GM12878 (cell line): ENCODE measurements at regions not wholly inside any gene's neighbourhood (a gene's known extent, or its start where the extent isn't known, plus 50 kb on each side); places are given as distances from the start of the nearest gene placed in this dataset.

Experiments used
- ATAC-seq: fragments of 200-7000 bp; cut with Tn5 transposase; 3 replicates; pipeline ENCODE4 v1.9.1; 2020; ENCODE audit warnings: mild to moderate bottlenecking, moderate library complexity
- BruUV-seq: library from RNA; stranded (reverse); fragments of 400-500 nt; replicated peaks from 2 replicates; lab custom pipeline; 2021; lab: Mats Ljungman, UMichigan
- CTCF ChIA-PET: fragments of 300-600 bp; sonication (Branson Sonifier 250); formaldehyde crosslinking; extraction: SDS; loops from one replicate; lab custom pipeline; 2021; ENCODE audit warnings: inconsistent platforms; lab: Yijun Ruan, JAX
- POLR2A ChIA-PET: fragments of 350-600 bp; formaldehyde crosslinking; extraction: SDS; loops from one replicate; lab custom pipeline; 2021; ENCODE audit warnings: inconsistent platforms; lab: Charles Lee
- RAD21 ChIA-PET: fragments of 300-600 bp; sonication (Branson Sonifier 250); formaldehyde crosslinking; loops from one replicate; lab custom pipeline; 2023; ENCODE audit warnings: antibody characterized with exemption; ENCODE audit not compliant: unreplicated experiment; lab: Charles Lee
- SMC1A ChIA-PET: fragments of 300-600 bp; sonication (Branson Sonifier 250); formaldehyde crosslinking; loops from one replicate; lab custom pipeline; 2023; ENCODE audit not compliant: unreplicated experiment, uncharacterized antibody; lab: Charles Lee
- DNase-seq: peaks from one replicate; pipeline ENCODE4 v3.0.0-alpha.2; 2011; ENCODE audit warnings: low read depth, low spot score
- FAIRE-seq: peaks from 3 replicates; lab custom pipeline; 2011; peaks lifted over from hg19 to GRCh38; lab: Jason Lieb, UNC
- H2AFZ ChIP-seq: 2 replicates; pipeline ENCODE4 v1.6.0; 2011; ENCODE audit warnings: low read depth, low read length, control low read depth; ENCODE audit not compliant: control insufficient read depth
- H3K27ac ChIP-seq: 2 replicates; pipeline ENCODE4 v1.5.1; 2011; ENCODE audit warnings: control low read depth; ENCODE audit not compliant: control insufficient read depth, insufficient read depth
- H3K27me3 ChIP-seq, 2 experiments: replicated peaks in 1 of 2; 2 replicates each; pipeline versions ENCODE4 v1.6.0 to v1.6.1; 2011; ENCODE audit warnings: low read length in 1 of 2; ENCODE audit not compliant: control insufficient read depth in 2 of 2, insufficient read depth in 2 of 2
- H3K36me3 ChIP-seq, 2 experiments: 2 replicates each; pipeline ENCODE4 v1.5.1; 2011; ENCODE audit warnings: low read length in 1 of 2; ENCODE audit not compliant: control insufficient read depth in 2 of 2, insufficient read depth in 2 of 2
- H3K4me1 ChIP-seq: 2 replicates; pipeline ENCODE4 v1.6.1; 2011; ENCODE audit warnings: mild to moderate bottlenecking, low read length, moderate library complexity, mixed read lengths; ENCODE audit not compliant: control insufficient read depth, insufficient read depth
- H3K4me2 ChIP-seq: 2 replicates; pipeline ENCODE4 v1.6.0; 2011; ENCODE audit warnings: control low read depth; ENCODE audit not compliant: control insufficient read depth, insufficient read depth
- H3K4me3 ChIP-seq: fragments of 200-600 bp; sonication (generic); 2 replicates; pipeline ENCODE4 v1.5.1; 2016
- H3K79me2 ChIP-seq: 2 replicates; pipeline ENCODE4 v1.6.0; 2011; ENCODE audit warnings: low read length; ENCODE audit not compliant: control insufficient read depth, insufficient read depth
- H3K9ac ChIP-seq: 2 replicates; pipeline ENCODE4 v1.8.0; 2011; ENCODE audit warnings: low read length, control low read depth, mixed read lengths; ENCODE audit not compliant: control insufficient read depth, insufficient read depth
- H3K9me3 ChIP-seq: replicated peaks from 3 replicates; pipeline ENCODE4 v1.5.1; 2011; ENCODE audit warnings: mild to moderate bottlenecking, low read length; ENCODE audit not compliant: control insufficient read depth, insufficient read depth
- H4K20me1 ChIP-seq: 2 replicates; pipeline ENCODE4 v1.6.0; 2011; ENCODE audit not compliant: control insufficient read depth, insufficient read depth
- BCL11A ChIP-seq: IDR thresholded peaks from 2 replicates; pipeline ENCODE4 v1.6.1; 2011; ENCODE audit warnings: low read depth, low read length
- BCLAF1 ChIP-seq: fragments of 450-650 bp; IDR thresholded peaks from 2 replicates; pipeline ENCODE4 v1.6.1; 2017; ENCODE audit warnings: antibody characterized with exemption, mild to moderate bottlenecking, moderate library complexity
- CBFB ChIP-seq: IDR thresholded peaks from 2 replicates; pipeline ENCODE4 v1.6.1; 2016; ENCODE audit warnings: antibody characterized with exemption, low read depth
- CHD1 ChIP-seq: IDR thresholded peaks from 2 replicates; pipeline ENCODE4 v1.6.1; 2012; ENCODE audit warnings: low read depth, low read length, improper control_type of control experiment
- CREM ChIP-seq: IDR thresholded peaks from 2 replicates; pipeline ENCODE4 v1.6.1; 2014; ENCODE audit warnings: antibody characterized with exemption, low read depth
- EP300 ChIP-seq, 2 experiments: fragments of 150-350 bp in 1 of 2; IDR thresholded peaks; 2 replicates each; pipeline ENCODE4 v1.6.1; 2011 to 2012; ENCODE audit warnings: low read depth in 2 of 2, low read length in 2 of 2, borderline replicate concordance in 1 of 2, improper control_type of control experiment in 1 of 2, inconsistent platforms in 1 of 2; ENCODE audit not compliant: control insufficient read depth in 1 of 2
- GABPA ChIP-seq: IDR thresholded peaks from 2 replicates; pipeline ENCODE4 v1.6.1; 2014; ENCODE audit warnings: antibody characterized with exemption, low read depth, mild to moderate bottlenecking, inconsistent platforms
- IKZF2 ChIP-seq, 2 experiments: fragments of 450-650 bp; IDR thresholded peaks; 2 replicates each; pipeline ENCODE4 v1.6.1; 2017; ENCODE audit warnings: mild to moderate bottlenecking in 2 of 2, moderate library complexity in 2 of 2
- IRF5 ChIP-seq: fragments of 450-650 bp; IDR thresholded peaks from 2 replicates; pipeline ENCODE4 v1.6.1; 2017; ENCODE audit warnings: borderline replicate concordance
- MAX ChIP-seq: IDR thresholded peaks from 2 replicates; pipeline ENCODE4 v1.6.1; 2012; ENCODE audit warnings: low read depth, low read length, improper control_type of control experiment
- RAD51 ChIP-seq: fragments of 450-650 bp; IDR thresholded peaks from 2 replicates; pipeline ENCODE4 v1.6.1; 2016; ENCODE audit warnings: moderate library complexity, mild to moderate bottlenecking, inconsistent platforms
- SMAD1 ChIP-seq: fragments of 450-650 bp; IDR thresholded peaks from 2 replicates; pipeline ENCODE4 v1.6.1; 2018; ENCODE audit warnings: mild to moderate bottlenecking, low read depth; ENCODE audit not compliant: partially characterized antibody
- SPI1 ChIP-seq: IDR thresholded peaks from 2 replicates; pipeline ENCODE4 v1.6.1; 2011; ENCODE audit warnings: low read depth, mild to moderate bottlenecking, low read length, moderate library complexity, borderline replicate concordance; ENCODE audit not compliant: insufficient read depth
- SUZ12 ChIP-seq: fragments of 200-600 bp; sonication (generic); IDR thresholded peaks from one replicate; pipeline ENCODE4 v1.6.1; 2018; ENCODE audit warnings: antibody characterized with exemption, mild to moderate bottlenecking; ENCODE audit not compliant: unreplicated experiment
- ZBTB11 ChIP-seq: fragments of 450-650 bp; formaldehyde crosslinking; IDR thresholded peaks from 2 replicates; pipeline ENCODE4 v1.5.0; 2022; ENCODE audit warnings: mild to moderate bottlenecking, missing genetic modification characterization
- ZNF622 ChIP-seq: fragments of 450-650 bp; IDR thresholded peaks from 2 replicates; pipeline ENCODE4 v1.6.1; 2017; ENCODE audit warnings: mild to moderate bottlenecking, inconsistent platforms
- ZZZ3 ChIP-seq: IDR thresholded peaks from 2 replicates; pipeline ENCODE4 v1.6.1; 2011; ENCODE audit warnings: low read depth; ENCODE audit not compliant: control insufficient read depth, insufficient read length
- WGBS: methylation state at CpG from one replicate; pipeline ENCODE4 v1.1.6; 2016; ENCODE audit warnings: low lambda C conversion rate; ENCODE audit not compliant: insufficient replicate concordance, insufficient coverage; ENCODE audit errors: missing lambda C conversion rate; 5-methylcytosine and 5-hydroxymethylcytosine counted together
- in situ Hi-C: fragments of 300-500 bp; cut with MboI; formaldehyde crosslinking; loops from 9 replicates; pipeline ENCODE4 v1.14.3; 2018; ENCODE audit warnings: mixed read lengths
- intact Hi-C: fragments of 100-400 bp; cut with micrococcal nuclease; formaldehyde crosslinking; loops from one replicate; pipeline ENCODE4 v1.14.2; 2022; ENCODE audit not compliant: unreplicated experiment

- TF ChIP-seq BCLAF1 (no peak), CHD1 (no peak), RAD51 (no peak), BCL11A (no peak), GABPA (no peak), ZZZ3 (no peak), IRF5 (no peak), IKZF2 (IDR thresholded peaks at IDR 0.05) (no peak), CBFB (no peak), SPI1 (no peak)
Observed at GRCh38 chrX:21174439-21174838, 199.8 kb upstream of the CNKSR2 start (continued).

- H3K79me2 ChIP-seq: no peaks in the 10 kb centered on the region
- intact Hi-C loops: no loop called here
- no peaks in the 10 kb centered on the region for H3K9me3 ChIP-seq
- no peaks in the 10 kb centered on the region for H3K27me3 ChIP-seq
- FAIRE-seq (no peak), DNase-seq (no peak), ATAC-seq (no peak)
- no TSS peak for BruUV-seq
- H3K36me3 ChIP-seq: no peaks in the 10 kb centered on the region
- H3K4me3 ChIP-seq: no peak overlapping the region
- H3K27ac ChIP-seq: no peak overlapping the region
- in situ Hi-C loops: no loop called here
- H2AFZ ChIP-seq: no peak overlapping the region
- ChIA-PET CTCF (interaction anchor here (0.5 kb wide), 1 partner anchor 89 kb away, joined by 3 read pairs; no protein-coding TSS in a partner anchor), SMC1A (no interaction called here), RAD21 (no interaction called here), POLR2A (no interaction called here)
- 24% methylated on average over 5 of the region's 5 CpGs for WGBS
- no peak overlapping the region for H3K9ac ChIP-seq
- no peak overlapping the region for H3K4me2 ChIP-seq
- no peaks in the 10 kb centered on the region for H4K20me1 ChIP-seq
- no peaks in the 10 kb centered on the region for H3K4me1 ChIP-seq
- TF ChIP-seq SUZ12 (no peak), MAX (no peak), CREM (no peak), ZNF622 (no peak), ZBTB11 (CRISPR knock-in tag) (no peak), SMAD1 (no peak), EP300 (IDR thresholded peaks at IDR 0.05; ENCODE audit: borderline replicate concordance in 1 of 2, control insufficient read depth in 1 of 2, low read depth in 2 of 2, low read length in 2 of 2) (no peak)
Observed at GRCh38 chrX:21176921-21177571, 197.2 kb upstream of the CNKSR2 start.
